Dendritic cell treated with granulocyte-macrophage colony-stimulating factor and Interleukin-4, amounts not matched to agents 40 ng/mL and 50 ng/mL, for 4 days (primary cell): ENCODE measurements at regions not wholly inside any gene's neighbourhood (a gene's known extent, or its start where the extent isn't known, plus 50 kb on each side); places are given as distances from the start of the nearest gene placed in this dataset.
"Not testable (repeated sequence)": the region's sequence is repeated elsewhere in the genome, so short reads cannot be mapped to it uniquely, and the experiment has no call there.

Source experiments
- H3K27ac Mint-ChIP-seq: one replicate; pipeline ENCODE4 v1.8.0; 2022; ENCODE audit warnings: mild to moderate bottlenecking, mixed read lengths
- H3K27me3 Mint-ChIP-seq: one replicate; pipeline ENCODE4 v1.8.0; 2022; ENCODE audit warnings: mild to moderate bottlenecking, mixed read lengths
- H3K36me3 Mint-ChIP-seq: one replicate; pipeline ENCODE4 v1.8.0; 2022; ENCODE audit warnings: low read depth, mixed read lengths
- H3K4me1 Mint-ChIP-seq: one replicate; pipeline ENCODE4 v1.8.0; 2022; ENCODE audit warnings: low read depth, mixed read lengths
- H3K4me3 Mint-ChIP-seq: one replicate; pipeline ENCODE4 v1.8.0; 2022; ENCODE audit warnings: mild to moderate bottlenecking, moderate library complexity, mixed read lengths
- H3K9me3 Mint-ChIP-seq: one replicate; pipeline ENCODE4 v1.8.0; 2022; ENCODE audit warnings: mixed read lengths
- intact Hi-C: fragments of 100-400 bp; cut with micrococcal nuclease; formaldehyde crosslinking; loops from one replicate; pipeline ENCODE4 v1.15.0; 2022

GRCh38 chr3:166425900-166426611, 588.8 kb upstream of the BCHE start:
- peaks cover 43% of the 10 kb centered on the region for H3K9me3 Mint-ChIP-seq

DNA sequence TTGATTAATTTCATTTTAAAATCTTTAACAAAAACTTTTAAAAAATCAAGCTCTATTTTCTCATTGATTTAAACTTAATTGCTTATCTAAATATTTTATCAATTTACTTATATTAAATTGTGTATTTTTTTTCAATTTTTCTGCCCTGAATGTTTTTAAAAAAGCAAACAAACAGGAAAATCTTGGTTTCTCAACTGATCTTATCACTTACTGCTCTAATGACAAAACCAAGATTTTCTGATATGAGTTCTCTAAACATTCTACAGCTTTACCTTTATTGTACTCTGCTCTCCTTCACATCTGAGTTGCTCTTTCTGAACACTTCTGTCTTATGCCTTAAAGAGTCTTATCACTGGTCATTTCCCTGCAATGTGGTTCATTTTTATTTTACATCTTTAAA, 587.8 kb upstream of the BCHE start:
- Mint-ChIP-seq H3K4me1 (no peaks in the 10 kb centered on the region), H3K4me3 (no peak overlapping the region), H3K27ac (no peak overlapping the region), H3K9me3 (peaks cover 51% of the 10 kb centered on the region), H3K27me3 (no peaks in the 10 kb centered on the region), H3K36me3 (no peaks in the 10 kb centered on the region)
- intact Hi-C loops, result no loop called here

More at GRCh38 chr3:166425900-166426611, 588.8 kb upstream of the BCHE start:
- Mint-ChIP-seq H3K4me3 (no peak overlapping the region), H3K4me1 (no peaks in the 10 kb centered on the region), H3K27me3 (no peaks in the 10 kb centered on the region), H3K36me3 (no peaks in the 10 kb centered on the region), H3K27ac (no peak overlapping the region)
- intact Hi-C loops, result no loop called here

GRCh38 chr3:166423824-166424513, 586.7 kb upstream of the BCHE start:
- H3K36me3 Mint-ChIP-seq, H3K4me3 Mint-ChIP-seq, H3K27me3 Mint-ChIP-seq, intact Hi-C loops, H3K4me1 Mint-ChIP-seq, H3K27ac Mint-ChIP-seq: not testable (repeated sequence)
- H3K9me3 Mint-ChIP-seq, result peaks cover 51% of the 10 kb centered on the region

GRCh38 chr3:166422556-166422955, 585.3 kb upstream of the BCHE start:
- Mint-ChIP-seq H3K27me3 (no peaks in the 10 kb centered on the region), H3K27ac (no peak overlapping the region), H3K36me3 (no peaks in the 10 kb centered on the region), H3K4me1 (no peaks in the 10 kb centered on the region), H3K4me3 (no peak overlapping the region), H3K9me3 (peaks cover 51% of the 10 kb centered on the region)
- intact Hi-C loops, result no loop called here

DNA sequence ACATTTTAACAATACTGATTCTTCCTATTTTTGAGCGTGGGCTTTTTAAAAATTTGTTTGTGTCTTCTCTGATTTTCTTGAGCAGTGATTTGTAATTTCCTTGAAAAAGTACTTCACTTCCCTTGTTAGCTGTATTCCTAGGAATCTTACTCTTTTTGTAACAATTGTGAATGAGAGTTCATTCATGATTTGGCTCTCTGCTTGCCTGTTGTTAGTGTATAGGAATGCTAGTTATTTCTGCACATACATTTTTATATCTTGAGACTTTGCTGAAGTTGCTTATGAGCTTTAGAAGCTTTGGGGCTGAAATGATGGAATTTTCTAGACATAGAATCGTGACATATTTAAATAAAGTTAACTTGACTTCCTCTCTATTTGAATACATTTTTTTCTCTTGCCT, 582.8 kb upstream of the BCHE start:
- no peaks in the 10 kb centered on the region for H3K4me1 Mint-ChIP-seq
- no peak overlapping the region for H3K4me3 Mint-ChIP-seq

GRCh38 chr3:166405896-166406295, 568.7 kb upstream of the BCHE start:
- Mint-ChIP-seq H3K4me1 (no peaks in the 10 kb centered on the region), H3K4me3 (no peak overlapping the region), H3K27ac (no peak overlapping the region), H3K9me3 (peaks cover 8% of the 10 kb centered on the region), H3K27me3 (no peaks in the 10 kb centered on the region), H3K36me3 (no peaks in the 10 kb centered on the region)
- intact Hi-C loops, result no loop called here

More for the DNA sequence above, 582.8 kb upstream of the BCHE start:
- Mint-ChIP-seq H3K27ac (no peak overlapping the region), H3K9me3 (peaks cover 40% of the 10 kb centered on the region), H3K27me3 (no peaks in the 10 kb centered on the region), H3K36me3 (no peaks in the 10 kb centered on the region)
- intact Hi-C loops, result no loop called here

DNA sequence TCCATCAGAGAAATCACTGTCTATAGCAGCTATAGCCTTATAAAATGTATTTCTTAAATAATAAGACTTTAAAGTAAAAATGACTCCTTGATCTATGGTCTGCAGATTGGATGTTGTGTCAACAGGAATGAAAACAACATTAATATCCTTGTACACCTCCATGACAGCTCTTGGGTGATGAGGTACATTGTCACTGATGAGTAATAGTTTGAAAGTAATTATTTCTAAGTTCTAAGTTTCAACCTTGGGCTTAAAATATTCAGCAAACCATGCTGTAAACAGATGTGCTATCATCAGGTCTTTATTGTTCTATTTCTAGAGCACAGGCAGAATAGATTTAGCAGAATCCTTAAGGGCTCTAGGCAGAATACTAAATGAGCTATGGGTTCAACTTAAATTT, 568.2 kb upstream of the BCHE start:
- H3K27ac Mint-ChIP-seq, result no peak overlapping the region
- no peaks in the 10 kb centered on the region for H3K27me3 Mint-ChIP-seq
- H3K4me1 Mint-ChIP-seq, result no peaks in the 10 kb centered on the region
- peaks cover 8% of the 10 kb centered on the region for H3K9me3 Mint-ChIP-seq
- intact Hi-C loops, result no loop called here
- H3K4me3 Mint-ChIP-seq, result no peak overlapping the region
- no peaks in the 10 kb centered on the region for H3K36me3 Mint-ChIP-seq

DNA sequence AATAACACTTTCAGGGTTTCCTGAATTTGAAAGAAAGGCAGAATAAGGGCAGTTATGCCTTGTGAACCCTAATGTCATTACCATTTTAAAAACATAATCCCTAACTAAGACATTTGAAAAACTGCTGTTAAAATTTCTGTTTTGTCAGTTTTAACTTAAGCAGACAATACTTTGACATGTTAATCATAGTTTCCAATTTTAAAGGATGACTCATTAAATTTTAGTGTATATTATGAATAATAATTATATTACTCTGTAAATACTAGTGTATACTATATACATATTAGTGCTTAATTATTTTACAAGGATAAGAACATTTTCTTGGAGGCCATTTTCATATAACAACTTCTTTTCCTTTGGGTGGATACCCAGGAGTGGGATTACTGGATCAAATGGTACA, 553.1 kb upstream of the BCHE start:
- Mint-ChIP-seq H3K4me1 (no peaks in the 10 kb centered on the region), H3K4me3 (no peak overlapping the region), H3K27ac (no peak overlapping the region), H3K9me3 (peaks cover 15% of the 10 kb centered on the region), H3K27me3 (no peaks in the 10 kb centered on the region), H3K36me3 (no peaks in the 10 kb centered on the region)
- intact Hi-C loops, result no loop called here

- H3K4me3 Mint-ChIP-seq, result no peak overlapping the region
- intact Hi-C loops, result no loop called here
- peaks cover 8% of the 10 kb centered on the region for H3K9me3 Mint-ChIP-seq
- H3K36me3 Mint-ChIP-seq, result no peaks in the 10 kb centered on the region
- no peaks in the 10 kb centered on the region for H3K27me3 Mint-ChIP-seq
- no peaks in the 10 kb centered on the region for H3K4me1 Mint-ChIP-seq
- H3K27ac Mint-ChIP-seq, result no peak overlapping the region
Observed at GRCh38 chr3:166388321-166388720, 551.1 kb upstream of the BCHE start.

GRCh38 chr3:166372571-166373106, 535.4 kb upstream of the BCHE start:
- intact Hi-C loops, result no loop called here
- H3K4me1 Mint-ChIP-seq, result no peaks in the 10 kb centered on the region
- H3K27ac Mint-ChIP-seq, result no peak overlapping the region
- no peaks in the 10 kb centered on the region for H3K36me3 Mint-ChIP-seq
- H3K4me3 Mint-ChIP-seq, result no peak overlapping the region
- no peaks in the 10 kb centered on the region for H3K27me3 Mint-ChIP-seq
- peaks cover 24% of the 10 kb centered on the region for H3K9me3 Mint-ChIP-seq

DNA sequence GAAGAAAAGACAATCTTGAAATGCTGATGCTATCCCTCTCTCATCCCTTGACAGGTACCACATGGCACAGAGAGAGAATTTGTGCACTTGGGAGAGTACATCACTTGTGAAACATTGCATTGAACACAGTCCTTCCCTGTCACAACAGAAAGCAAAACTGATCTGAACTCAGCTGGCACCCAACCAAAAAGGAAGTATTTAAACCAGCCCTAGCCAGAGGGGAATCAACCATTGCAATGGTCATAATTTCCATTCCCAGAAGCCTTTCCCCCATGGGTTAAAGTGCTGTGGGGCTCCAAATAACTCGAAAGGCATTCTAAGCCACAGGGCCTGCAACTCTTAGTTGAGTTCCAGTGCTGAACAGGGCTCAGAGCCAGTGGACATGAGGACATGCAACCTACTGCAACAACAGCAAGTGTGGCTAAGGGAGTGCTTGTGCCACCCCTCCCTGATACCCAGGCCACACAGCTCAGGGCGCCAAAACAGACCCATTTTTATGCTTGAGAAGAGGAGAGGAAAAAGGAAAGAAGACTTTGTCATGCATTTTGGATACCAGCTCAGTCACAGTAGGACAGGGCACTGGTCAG, 530.8 kb upstream of the BCHE start:
- Mint-ChIP-seq H3K27ac (no peak overlapping the region), H3K4me1 (no peaks in the 10 kb centered on the region), H3K9me3 (peaks cover 23% of the 10 kb centered on the region), H3K27me3 (no peaks in the 10 kb centered on the region), H3K36me3 (no peaks in the 10 kb centered on the region), H3K4me3 (no peak overlapping the region)
- intact Hi-C loops, result no loop called here

- Mint-ChIP-seq H3K4me1 (no peaks in the 10 kb centered on the region), H3K27me3 (no peaks in the 10 kb centered on the region), H3K4me3 (no peak overlapping the region), H3K36me3 (no peaks in the 10 kb centered on the region), H3K9me3 (peaks cover 5% of the 10 kb centered on the region), H3K27ac (no peak overlapping the region)
- intact Hi-C loops, result no loop called here
Observed at GRCh38 chr3:166362698-166363097, 525.5 kb upstream of the BCHE start.

- no peak overlapping the region for H3K27ac Mint-ChIP-seq
- peaks cover 5% of the 10 kb centered on the region for H3K9me3 Mint-ChIP-seq
- intact Hi-C loops, result no loop called here
- H3K4me1 Mint-ChIP-seq, result no peaks in the 10 kb centered on the region
- H3K27me3 Mint-ChIP-seq, result no peaks in the 10 kb centered on the region
- H3K4me3 Mint-ChIP-seq, result no peak overlapping the region
- H3K36me3 Mint-ChIP-seq, result no peaks in the 10 kb centered on the region
Observed at GRCh38 chr3:166360720-166361119, 523.5 kb upstream of the BCHE start.

DNA sequence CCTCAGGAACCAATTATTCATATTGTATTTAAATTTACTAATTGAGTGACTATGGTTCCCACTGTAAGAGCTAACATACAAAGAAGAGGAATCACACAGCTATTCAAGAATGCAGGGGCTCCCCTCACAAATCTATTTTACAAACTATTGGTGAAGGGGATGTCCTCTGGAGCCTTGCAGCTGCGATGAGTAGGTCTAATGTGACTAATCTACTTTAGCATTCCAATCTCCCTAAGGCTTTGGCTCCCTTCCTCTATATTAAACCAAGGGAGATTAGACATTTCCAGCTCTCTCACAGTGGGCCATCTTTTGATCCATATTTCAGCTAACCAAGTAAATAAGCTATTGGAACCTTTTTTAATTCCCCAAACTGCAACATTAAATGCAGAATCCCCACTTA, 514.2 kb upstream of the BCHE start:
- Mint-ChIP-seq H3K27me3 (no peaks in the 10 kb centered on the region), H3K9me3 (peaks cover 41% of the 10 kb centered on the region), H3K27ac (no peak overlapping the region), H3K36me3 (no peaks in the 10 kb centered on the region), H3K4me3 (no peak overlapping the region), H3K4me1 (no peaks in the 10 kb centered on the region)
- intact Hi-C loops, result no loop called here
